ENCODE measurements at regions not wholly inside any gene's neighbourhood (a gene's known extent, or its start where the extent isn't known, plus 50 kb on each side); places are given as distances from the start of the nearest gene placed in this dataset.

- no peaks in the 10 kb centered on the region for H3K36me3 ChIP-seq (ENCODE audit: low read depth)
- H3K4me3 ChIP-seq (ENCODE audit: severe bottlenecking), result no peak overlapping the region
- no peak for DNase-seq (ENCODE audit: low spot score)
- peaks cover 7% of the 10 kb centered on the region for H3K27me3 ChIP-seq (ENCODE audit: insufficient read depth, poor library complexity, severe bottlenecking)
- no peak for TF ChIP-seq CTCF (IDR thresholded peaks at IDR 0.05; ENCODE audit: poor library complexity, severe bottlenecking)
- ATAC-seq (ENCODE audit: low read depth), result no peak
- no peak overlapping the region for H3K27ac ChIP-seq (ENCODE audit: poor library complexity, severe bottlenecking)
- H3K9me3 ChIP-seq (ENCODE audit: severe bottlenecking), result no peaks in the 10 kb centered on the region
- H3K4me1 ChIP-seq (ENCODE audit: insufficient read depth, poor library complexity, severe bottlenecking), result no peaks in the 10 kb centered on the region
Measured at GRCh38 chr2:239902749-239903201, 122.4 kb downstream of the NDUFA10 start.

DNA sequence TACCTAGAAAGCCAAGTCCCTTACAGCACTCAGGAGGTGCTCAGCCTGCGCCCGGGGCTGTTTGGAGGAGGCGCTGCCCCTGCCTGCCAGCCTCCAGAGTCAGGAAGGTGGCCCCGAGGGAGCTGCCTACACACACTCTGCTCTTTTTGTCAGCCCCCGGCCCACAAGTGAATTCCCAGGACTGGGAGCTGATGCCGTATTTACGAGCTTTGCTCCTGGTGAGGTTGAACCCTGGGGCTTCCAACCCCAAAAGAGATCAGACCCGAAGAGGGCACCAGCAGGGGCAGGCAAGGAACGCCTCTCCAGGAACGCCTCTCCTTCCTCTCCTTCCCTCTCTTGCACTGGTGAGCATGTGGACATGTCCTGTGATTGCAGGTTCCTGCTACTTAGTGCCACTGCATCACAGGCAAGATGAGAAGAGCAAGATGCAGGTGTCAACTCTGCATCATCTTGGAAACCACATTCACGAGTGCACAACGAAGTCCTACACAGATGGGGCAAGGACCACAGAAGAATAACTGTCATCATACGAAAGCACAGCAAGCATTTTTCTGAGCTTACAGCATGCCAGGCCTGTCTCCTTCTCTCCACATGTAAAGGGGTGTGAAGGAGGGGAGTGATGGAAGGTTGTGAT lies 126.7 kb downstream of the NDUFA10 start:
- Histone ChIP-seq H3K36me3 (ENCODE audit: low read depth) (no peaks in the 10 kb centered on the region), H3K4me1 (ENCODE audit: insufficient read depth, poor library complexity, severe bottlenecking) (no peaks in the 10 kb centered on the region), H3K27me3 (ENCODE audit: insufficient read depth, poor library complexity, severe bottlenecking) (peaks cover 16% of the 10 kb centered on the region), H3K4me3 (ENCODE audit: severe bottlenecking) (no peak overlapping the region), H3K9me3 (ENCODE audit: severe bottlenecking) (no peaks in the 10 kb centered on the region), H3K27ac (ENCODE audit: poor library complexity, severe bottlenecking) (no peak overlapping the region)
- no peak for TF ChIP-seq CTCF (IDR thresholded peaks at IDR 0.05; ENCODE audit: poor library complexity, severe bottlenecking)
- DNase-seq (ENCODE audit: low spot score) (no peak), ATAC-seq (ENCODE audit: low read depth) (no peak)

DNA sequence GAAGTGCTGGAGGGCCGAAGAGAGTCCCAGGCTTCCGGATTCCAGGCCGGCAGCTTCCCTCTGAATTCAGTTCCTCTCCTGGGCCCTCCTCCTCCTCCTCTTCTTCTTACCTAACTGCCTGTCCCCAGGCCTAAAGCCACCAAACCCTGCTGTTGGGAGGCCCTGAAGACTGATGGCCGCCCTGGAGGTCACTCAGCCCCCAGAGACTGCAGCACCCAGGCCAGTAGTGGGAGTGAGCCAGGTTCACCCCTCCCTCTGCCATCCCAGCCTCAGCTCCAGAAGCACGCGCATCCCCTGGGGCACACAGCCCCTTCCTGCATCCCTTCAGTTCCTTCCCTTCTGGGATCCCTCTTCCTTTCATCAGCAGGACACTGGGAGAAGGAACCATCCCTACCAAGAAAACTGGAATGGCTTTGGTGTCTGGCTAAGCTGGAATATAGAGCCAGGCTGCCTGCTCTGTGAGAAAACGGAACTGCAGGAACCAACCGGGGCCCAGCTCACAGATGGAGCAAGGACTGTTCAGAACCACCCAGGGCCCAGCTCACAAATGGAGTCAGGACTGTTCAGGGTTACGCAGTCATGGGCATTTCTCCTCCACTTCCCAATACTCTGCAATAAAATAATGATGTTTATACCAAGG lies 127.4 kb downstream of the NDUFA10 start:
- no peak for TF ChIP-seq CTCF (IDR thresholded peaks at IDR 0.05; ENCODE audit: poor library complexity, severe bottlenecking)

DNA sequence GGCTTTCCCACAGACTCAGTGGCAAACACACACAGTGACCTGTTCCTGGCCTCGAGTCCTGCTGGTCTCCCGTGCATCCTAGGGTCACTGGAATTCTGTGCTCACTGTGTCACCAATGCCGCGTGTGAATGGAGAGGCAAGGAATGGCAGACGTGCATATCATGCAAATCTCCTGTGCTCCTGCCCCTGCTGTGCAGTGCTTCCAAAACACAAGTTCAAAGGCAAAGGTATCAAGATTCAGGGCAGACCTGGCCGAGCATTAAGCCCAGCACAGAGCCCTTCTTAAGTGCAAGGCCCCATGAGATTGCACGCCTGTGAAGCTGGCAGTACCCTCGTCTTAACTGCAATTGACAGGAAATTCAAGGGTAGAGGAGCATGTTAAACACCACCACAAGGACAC lies 129.1 kb downstream of the NDUFA10 start:
- Histone ChIP-seq H3K27ac (ENCODE audit: poor library complexity, severe bottlenecking) (no peak overlapping the region), H3K4me3 (ENCODE audit: severe bottlenecking) (no peak overlapping the region), H3K9me3 (ENCODE audit: severe bottlenecking) (no peaks in the 10 kb centered on the region), H3K36me3 (ENCODE audit: low read depth) (no peaks in the 10 kb centered on the region), H3K4me1 (ENCODE audit: insufficient read depth, poor library complexity, severe bottlenecking) (no peaks in the 10 kb centered on the region), H3K27me3 (ENCODE audit: insufficient read depth, poor library complexity, severe bottlenecking) (peaks cover 11% of the 10 kb centered on the region)
- DNase-seq (ENCODE audit: low spot score), result no peak
- no peak for TF ChIP-seq CTCF (IDR thresholded peaks at IDR 0.05; ENCODE audit: poor library complexity, severe bottlenecking)
- no peak for ATAC-seq (ENCODE audit: low read depth)

More for the DNA sequence above, 127.4 kb downstream of the NDUFA10 start:
- H3K36me3 ChIP-seq (ENCODE audit: low read depth), result no peaks in the 10 kb centered on the region
- no peak overlapping the region for H3K27ac ChIP-seq (ENCODE audit: poor library complexity, severe bottlenecking)
- H3K4me1 ChIP-seq (ENCODE audit: insufficient read depth, poor library complexity, severe bottlenecking), result no peaks in the 10 kb centered on the region
- DNase-seq (ENCODE audit: low spot score) (no peak), ATAC-seq (ENCODE audit: low read depth) (no peak)
- no peaks in the 10 kb centered on the region for H3K9me3 ChIP-seq (ENCODE audit: severe bottlenecking)
- H3K27me3 ChIP-seq (ENCODE audit: insufficient read depth, poor library complexity, severe bottlenecking), result peaks cover 11% of the 10 kb centered on the region
- H3K4me3 ChIP-seq (ENCODE audit: severe bottlenecking), result no peak overlapping the region

- Histone ChIP-seq H3K9me3 (ENCODE audit: severe bottlenecking) (no peaks in the 10 kb centered on the region), H3K27ac (ENCODE audit: poor library complexity, severe bottlenecking) (no peak overlapping the region), H3K36me3 (ENCODE audit: low read depth) (no peaks in the 10 kb centered on the region), H3K4me3 (ENCODE audit: severe bottlenecking) (no peak overlapping the region), H3K27me3 (ENCODE audit: insufficient read depth, poor library complexity, severe bottlenecking) (peaks cover 11% of the 10 kb centered on the region), H3K4me1 (ENCODE audit: insufficient read depth, poor library complexity, severe bottlenecking) (no peaks in the 10 kb centered on the region)
- ATAC-seq (ENCODE audit: low read depth), result no peak
- no peak for DNase-seq (ENCODE audit: low spot score)
- TF ChIP-seq CTCF (IDR thresholded peaks at IDR 0.05; ENCODE audit: poor library complexity, severe bottlenecking), result no peak
Measured at GRCh38 chr2:239895669-239896068, 129.5 kb downstream of the NDUFA10 start.
